ENCODE measurements at regions not wholly inside any gene's neighbourhood (a gene's known extent, or its start where the extent isn't known, plus 50 kb on each side); places are given as distances from the start of the nearest gene placed in this dataset.
A peak's percentile ranks its signal among the peaks of the same experiment; 100 is the strongest.

DNA sequence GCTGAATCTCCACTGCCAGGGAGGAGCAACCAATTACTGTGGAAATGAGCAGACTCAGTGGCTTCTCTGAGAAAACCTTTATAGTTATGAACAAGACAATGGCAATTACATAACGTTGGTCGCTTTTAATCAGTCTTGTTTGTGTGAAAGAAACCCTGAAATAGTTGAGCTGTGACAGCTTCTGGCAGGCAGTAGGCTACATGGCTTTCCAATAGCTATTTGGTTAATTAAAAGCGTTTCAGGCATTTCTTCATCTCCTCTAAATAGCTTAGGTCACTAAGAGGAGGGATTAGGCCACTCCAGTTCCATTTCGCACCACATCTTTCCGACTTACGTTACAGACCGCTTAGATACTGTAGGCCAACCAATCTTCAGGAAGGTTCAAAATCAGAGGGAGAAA, 794.4 kb upstream of the ID2 start:
- no peak for DNase-seq (ENCODE audit: low read depth in 6 of 9, low spot score in 9 of 9)
- Histone ChIP-seq H3K36me3 (ENCODE audit: control insufficient read depth in 2 of 2, insufficient read depth in 2 of 2, low read length in 1 of 2) (no peaks in the 10 kb centered on the region), H3K9me3 (ENCODE audit: control insufficient read depth in 2 of 2, insufficient read depth in 1 of 2, low read length in 1 of 2) (no peaks in the 10 kb centered on the region), H3K27me3 (ENCODE audit: control insufficient read depth in 2 of 2, insufficient read depth in 1 of 2, low read length in 1 of 2) (no peaks in the 10 kb centered on the region), H3K4me1 (ENCODE audit: control insufficient read depth in 2 of 2, insufficient read depth in 2 of 2, low read length in 2 of 2) (no peaks in the 10 kb centered on the region), H3K4me3 (ENCODE audit: low read length in 2 of 2) (no peak overlapping the region), H3K27ac (ENCODE audit: low read depth in 1 of 2, low read length in 1 of 2) (no peak overlapping the region)
- 97% methylated on average over 7 of the region's 7 CpGs for WGBS

DNA sequence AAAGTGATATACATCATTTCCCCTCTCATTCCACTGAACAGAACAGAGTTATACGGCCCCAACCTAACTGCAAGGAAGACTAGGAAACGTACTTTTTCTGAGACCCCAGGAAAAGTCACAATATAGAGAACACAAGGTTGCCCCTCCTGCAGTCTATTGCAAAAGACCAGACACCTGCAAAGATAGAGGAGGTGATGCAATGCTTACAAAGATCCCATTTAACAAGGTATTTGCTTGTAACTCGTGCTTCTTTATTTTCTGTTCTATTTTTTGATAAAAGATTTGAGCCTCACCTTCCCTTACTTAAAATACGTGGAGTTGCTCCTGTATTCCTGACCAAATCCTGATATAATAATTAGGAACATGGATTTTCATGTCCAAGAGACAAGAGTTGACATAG, 793.0 kb upstream of the ID2 start:
- H3K27ac ChIP-seq (ENCODE audit: low read depth in 1 of 2, low read length in 1 of 2) = no peak overlapping the region
- H3K4me3 ChIP-seq (ENCODE audit: low read length in 2 of 2) = no peak overlapping the region
- no peaks in the 10 kb centered on the region for H3K36me3 ChIP-seq (ENCODE audit: control insufficient read depth in 2 of 2, insufficient read depth in 2 of 2, low read length in 1 of 2)
- H3K9me3 ChIP-seq (ENCODE audit: control insufficient read depth in 2 of 2, insufficient read depth in 1 of 2, low read length in 1 of 2) = no peaks in the 10 kb centered on the region
- no peaks in the 10 kb centered on the region for H3K4me1 ChIP-seq (ENCODE audit: control insufficient read depth in 2 of 2, insufficient read depth in 2 of 2, low read length in 2 of 2)
- WGBS = 90% methylated on average over 4 of the region's 4 CpGs
- H3K27me3 ChIP-seq (ENCODE audit: control insufficient read depth in 2 of 2, insufficient read depth in 1 of 2, low read length in 1 of 2) = no peaks in the 10 kb centered on the region
- DNase-seq (ENCODE audit: low read depth in 6 of 9, low spot score in 9 of 9) = no peak

GRCh38 chr2:7891312-7891711, 790.5 kb upstream of the ID2 start:
- DNase-seq (ENCODE audit: low read depth in 6 of 9, low spot score in 9 of 9) = no peak
- Histone ChIP-seq H3K4me1 (ENCODE audit: control insufficient read depth in 2 of 2, insufficient read depth in 2 of 2, low read length in 2 of 2) (no peaks in the 10 kb centered on the region), H3K27ac (ENCODE audit: low read depth in 1 of 2, low read length in 1 of 2) (no peak overlapping the region), H3K4me3 (ENCODE audit: low read length in 2 of 2) (no peak overlapping the region), H3K27me3 (ENCODE audit: control insufficient read depth in 2 of 2, insufficient read depth in 1 of 2, low read length in 1 of 2) (no peaks in the 10 kb centered on the region), H3K36me3 (ENCODE audit: control insufficient read depth in 2 of 2, insufficient read depth in 2 of 2, low read length in 1 of 2) (no peaks in the 10 kb centered on the region), H3K9me3 (ENCODE audit: control insufficient read depth in 2 of 2, insufficient read depth in 1 of 2, low read length in 1 of 2) (no peaks in the 10 kb centered on the region)
- over 99% methylated on average over 2 of the region's 2 CpGs for WGBS

DNA sequence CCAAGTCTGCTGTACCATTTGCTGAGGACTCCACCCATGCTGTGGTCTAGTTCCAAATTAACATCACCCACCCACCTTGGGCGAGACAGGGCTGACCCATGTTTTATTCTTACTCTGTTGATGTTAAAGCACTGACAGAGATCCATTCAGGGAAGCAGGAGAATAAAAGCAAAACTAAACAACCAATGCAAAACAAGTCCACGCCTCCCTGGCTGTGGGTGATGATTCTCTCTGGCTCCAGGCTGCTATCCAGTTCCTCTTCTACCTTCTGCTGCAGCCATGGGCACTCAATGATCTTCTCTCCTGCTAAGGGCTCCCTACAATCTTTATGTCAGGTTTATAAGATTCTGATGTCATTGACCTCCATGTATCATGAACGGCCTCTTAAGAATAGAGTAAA, 786.6 kb upstream of the ID2 start:
- H3K27ac ChIP-seq (ENCODE audit: low read depth in 1 of 2, low read length in 1 of 2) = no peak overlapping the region
- WGBS = 92% methylated on average over 3 of the region's 3 CpGs

DNA sequence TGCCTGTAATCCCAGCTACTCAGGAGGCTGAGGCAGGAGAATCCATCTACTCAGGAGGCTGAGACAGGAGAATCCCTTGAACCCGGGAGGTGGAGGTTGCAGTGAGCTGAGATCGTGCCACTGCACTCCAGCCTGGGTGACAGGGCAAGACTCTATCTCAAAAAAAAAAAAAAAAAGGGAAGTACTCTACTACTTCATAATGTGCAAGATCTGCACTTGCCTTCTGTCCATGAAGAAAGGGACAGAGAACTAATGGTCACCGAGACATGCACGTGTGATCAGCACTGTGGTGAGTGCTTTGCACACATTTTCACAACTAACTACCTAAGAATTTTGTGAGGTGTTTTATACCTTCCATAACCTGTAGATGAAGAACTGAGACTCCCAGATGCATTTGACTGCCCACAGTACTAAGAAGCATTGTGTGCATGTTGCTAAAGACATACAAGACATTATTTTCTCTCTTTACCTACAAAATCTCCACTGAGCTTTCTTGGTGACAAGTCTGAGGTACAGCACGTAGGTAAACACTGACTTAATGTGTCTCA, 784.8 kb upstream of the ID2 start:
- WGBS = 67% methylated on average over 5 of the region's 5 CpGs
- H3K27me3 ChIP-seq (ENCODE audit: control insufficient read depth in 2 of 2, insufficient read depth in 1 of 2, low read length in 1 of 2) = no peaks in the 10 kb centered on the region

More for the DNA sequence above, 786.6 kb upstream of the ID2 start:
- Histone ChIP-seq H3K36me3 (ENCODE audit: control insufficient read depth in 2 of 2, insufficient read depth in 2 of 2, low read length in 1 of 2) (no peaks in the 10 kb centered on the region), H3K9me3 (ENCODE audit: control insufficient read depth in 2 of 2, insufficient read depth in 1 of 2, low read length in 1 of 2) (no peaks in the 10 kb centered on the region), H3K4me3 (ENCODE audit: low read length in 2 of 2) (no peak overlapping the region), H3K27me3 (ENCODE audit: control insufficient read depth in 2 of 2, insufficient read depth in 1 of 2, low read length in 1 of 2) (no peaks in the 10 kb centered on the region), H3K4me1 (ENCODE audit: control insufficient read depth in 2 of 2, insufficient read depth in 2 of 2, low read length in 2 of 2) (peaks cover 4 to 12% of the 10 kb centered on the region in 2 donors)
- no peak for DNase-seq (ENCODE audit: low read depth in 6 of 9, low spot score in 9 of 9)

DNA sequence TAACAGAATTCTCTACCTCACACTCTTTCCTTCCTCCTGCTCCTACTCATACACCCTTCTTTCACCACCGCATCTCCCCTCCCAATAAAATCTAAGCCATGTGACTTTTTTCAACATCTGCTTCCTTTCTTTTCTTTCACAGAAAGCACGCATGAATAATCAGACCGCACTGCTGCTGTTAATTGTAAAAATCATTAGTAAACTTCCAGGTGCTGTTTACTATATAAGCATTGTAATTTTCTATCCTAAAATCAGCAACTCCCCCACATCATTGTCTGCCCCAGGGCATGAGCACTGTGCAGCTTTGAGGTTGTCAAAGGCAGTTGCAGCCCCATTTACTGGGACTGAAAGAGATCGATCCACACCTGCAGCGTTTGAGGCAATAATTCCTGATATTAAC, 782.6 kb upstream of the ID2 start:
- WGBS = 11% methylated on average over 5 of the region's 5 CpGs
- DNase-seq (ENCODE audit: low read depth in 6 of 9, low spot score in 9 of 9) = peak in 1 of 9 donors; percentile 9
- Histone ChIP-seq H3K36me3 (ENCODE audit: control insufficient read depth in 2 of 2, insufficient read depth in 2 of 2, low read length in 1 of 2) (no peaks in the 10 kb centered on the region), H3K4me3 (ENCODE audit: low read length in 2 of 2) (no peak overlapping the region), H3K27ac (ENCODE audit: low read depth in 1 of 2, low read length in 1 of 2) (no peak overlapping the region), H3K9me3 (ENCODE audit: control insufficient read depth in 2 of 2, insufficient read depth in 1 of 2, low read length in 1 of 2) (no peaks in the 10 kb centered on the region), H3K4me1 (ENCODE audit: control insufficient read depth in 2 of 2, insufficient read depth in 2 of 2, low read length in 2 of 2) (peaks cover 4 to 12% of the 10 kb centered on the region in 2 donors), H3K27me3 (ENCODE audit: control insufficient read depth in 2 of 2, insufficient read depth in 1 of 2, low read length in 1 of 2) (no peaks in the 10 kb centered on the region)

More for the DNA sequence above, 784.8 kb upstream of the ID2 start:
- no peaks in the 10 kb centered on the region for H3K36me3 ChIP-seq (ENCODE audit: control insufficient read depth in 2 of 2, insufficient read depth in 2 of 2, low read length in 1 of 2)
- H3K27ac ChIP-seq (ENCODE audit: low read depth in 1 of 2, low read length in 1 of 2) = no peak overlapping the region
- H3K4me1 ChIP-seq (ENCODE audit: control insufficient read depth in 2 of 2, insufficient read depth in 2 of 2, low read length in 2 of 2) = peaks cover 4 to 12% of the 10 kb centered on the region in 2 donors
- H3K4me3 ChIP-seq (ENCODE audit: low read length in 2 of 2) = no peak overlapping the region
- H3K9me3 ChIP-seq (ENCODE audit: control insufficient read depth in 2 of 2, insufficient read depth in 1 of 2, low read length in 1 of 2) = no peaks in the 10 kb centered on the region
- DNase-seq (ENCODE audit: low read depth in 6 of 9, low spot score in 9 of 9) = no peak

DNA sequence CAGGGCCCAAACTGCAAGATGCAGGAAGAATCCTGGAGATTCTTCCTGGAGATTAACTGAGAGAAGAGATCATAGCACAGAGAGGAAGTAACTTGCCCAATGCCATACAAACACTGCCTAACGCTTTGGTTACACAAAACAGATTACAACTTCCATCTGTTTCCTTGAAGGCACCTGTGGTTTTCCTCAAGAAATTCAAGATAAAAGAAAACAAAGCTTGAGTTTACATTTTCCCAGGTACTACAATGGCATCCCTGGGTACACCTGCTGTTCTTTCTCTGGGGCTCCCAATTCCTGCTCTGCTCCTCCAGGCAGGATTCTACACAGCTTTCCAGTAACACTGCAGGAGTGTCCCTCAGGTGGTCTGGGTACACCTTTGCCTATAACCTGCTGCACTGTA, 781.9 kb upstream of the ID2 start:
- Histone ChIP-seq H3K4me3 (ENCODE audit: low read length in 2 of 2) (no peak overlapping the region), H3K27ac (ENCODE audit: low read depth in 1 of 2, low read length in 1 of 2) (no peak overlapping the region), H3K4me1 (ENCODE audit: control insufficient read depth in 2 of 2, insufficient read depth in 2 of 2, low read length in 2 of 2) (peaks cover 4 to 12% of the 10 kb centered on the region in 2 donors), H3K9me3 (ENCODE audit: control insufficient read depth in 2 of 2, insufficient read depth in 1 of 2, low read length in 1 of 2) (no peaks in the 10 kb centered on the region), H3K27me3 (ENCODE audit: control insufficient read depth in 2 of 2, insufficient read depth in 1 of 2, low read length in 1 of 2) (no peaks in the 10 kb centered on the region), H3K36me3 (ENCODE audit: control insufficient read depth in 2 of 2, insufficient read depth in 2 of 2, low read length in 1 of 2) (no peaks in the 10 kb centered on the region)
- WGBS = 20% methylated on average over 1 of the region's 1 CpG
- peak in 1 of 9 donors; percentile 11 for DNase-seq (ENCODE audit: low read depth in 6 of 9, low spot score in 9 of 9)

DNA sequence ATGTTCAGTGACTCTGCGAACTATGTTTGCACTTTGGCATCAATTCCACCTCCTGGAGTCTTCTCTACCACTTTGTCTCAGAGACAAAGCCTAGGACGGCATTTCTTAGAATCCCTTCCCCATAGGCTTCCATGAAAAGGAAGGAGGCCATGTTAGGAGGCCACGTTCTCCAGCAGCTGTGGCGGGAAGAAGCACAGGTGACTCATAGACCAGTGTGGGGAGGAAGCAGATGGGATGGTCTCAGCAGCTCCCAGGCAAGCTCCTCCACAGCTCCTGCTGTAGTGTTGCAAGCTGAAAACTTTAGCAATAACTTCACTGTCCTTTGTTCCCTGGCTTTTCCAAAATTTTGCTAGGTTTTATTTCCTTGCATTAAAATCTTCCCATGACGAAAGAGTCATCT, 781.3 kb upstream of the ID2 start:
- no peak for DNase-seq (ENCODE audit: low read depth in 6 of 9, low spot score in 9 of 9)
- no peaks in the 10 kb centered on the region for H3K27me3 ChIP-seq (ENCODE audit: control insufficient read depth in 2 of 2, insufficient read depth in 1 of 2, low read length in 1 of 2)
- no peaks in the 10 kb centered on the region for H3K9me3 ChIP-seq (ENCODE audit: control insufficient read depth in 2 of 2, insufficient read depth in 1 of 2, low read length in 1 of 2)
- H3K4me3 ChIP-seq (ENCODE audit: low read length in 2 of 2) = no peak overlapping the region
- H3K4me1 ChIP-seq (ENCODE audit: control insufficient read depth in 2 of 2, insufficient read depth in 2 of 2, low read length in 2 of 2) = peaks cover 4 to 12% of the 10 kb centered on the region in 2 donors
- H3K36me3 ChIP-seq (ENCODE audit: control insufficient read depth in 2 of 2, insufficient read depth in 2 of 2, low read length in 1 of 2) = no peaks in the 10 kb centered on the region
- no peak overlapping the region for H3K27ac ChIP-seq (ENCODE audit: low read depth in 1 of 2, low read length in 1 of 2)
- 29% methylated on average over 5 of the region's 5 CpGs for WGBS

GRCh38 chr2:7902251-7902765, 779.5 kb upstream of the ID2 start:
- H3K4me3 ChIP-seq (ENCODE audit: low read length in 2 of 2) = no peak overlapping the region
- H3K4me1 ChIP-seq (ENCODE audit: control insufficient read depth in 2 of 2, insufficient read depth in 2 of 2, low read length in 2 of 2) = peaks cover 4 to 11% of the 10 kb centered on the region in 2 donors
- no peaks in the 10 kb centered on the region for H3K36me3 ChIP-seq (ENCODE audit: control insufficient read depth in 2 of 2, insufficient read depth in 2 of 2, low read length in 1 of 2)
- H3K9me3 ChIP-seq (ENCODE audit: control insufficient read depth in 2 of 2, insufficient read depth in 1 of 2, low read length in 1 of 2) = no peaks in the 10 kb centered on the region
- WGBS = 97% methylated on average over 5 of the region's 5 CpGs
- no peaks in the 10 kb centered on the region for H3K27me3 ChIP-seq (ENCODE audit: control insufficient read depth in 2 of 2, insufficient read depth in 1 of 2, low read length in 1 of 2)
- no peak for DNase-seq (ENCODE audit: low read depth in 6 of 9, low spot score in 9 of 9)
- no peak overlapping the region for H3K27ac ChIP-seq (ENCODE audit: low read depth in 1 of 2, low read length in 1 of 2)
